ENCODE measurements at regions not wholly inside any gene's neighbourhood (a gene's known extent, or its start where the extent isn't known, plus 50 kb on each side); places are given as distances from the start of the nearest gene placed in this dataset.

- TF ChIP-seq POLR2AphosphoS5 (IDR thresholded peaks at IDR 0.05) (no peak), CTCF (IDR thresholded peaks at IDR 0.05; ENCODE audit: poor library complexity, severe bottlenecking) (peak; percentile 26), REST (IDR thresholded peaks at IDR 0.05; ENCODE audit: borderline replicate concordance) (no peak), EZH2 (IDR thresholded peaks at IDR 0.05; ENCODE audit: borderline replicate concordance, insufficient read depth, low read length, poor library complexity, severe bottlenecking) (no peak)
These were observed 1124.7 kb downstream of the FLRT2 start for GRCh38 chr14:86654558-86655184.
